GM12891 (cell line): ENCODE measurements at regions not wholly inside any gene's neighbourhood (a gene's known extent, or its start where the extent isn't known, plus 50 kb on each side); places are given as distances from the start of the nearest gene placed in this dataset.

Experiments used
- POLR2A ChIP-seq: IDR thresholded peaks from 2 replicates; pipeline ENCODE4 v1.6.1; 2011; ENCODE audit warnings: low read depth, low read length, control low read depth
- POLR2AphosphoS5 ChIP-seq: IDR thresholded peaks from 2 replicates; pipeline ENCODE4 v1.6.1; 2011; ENCODE audit warnings: low read depth, low read length, control low read depth
- SPI1 ChIP-seq: IDR thresholded peaks from 2 replicates; pipeline ENCODE4 v1.6.1; 2011; ENCODE audit warnings: low read depth, low read length, control low read depth
- TAF1 ChIP-seq: IDR thresholded peaks from 2 replicates; pipeline ENCODE4 v1.6.1; 2011; ENCODE audit warnings: low read depth, low read length, control low read depth

DNA sequence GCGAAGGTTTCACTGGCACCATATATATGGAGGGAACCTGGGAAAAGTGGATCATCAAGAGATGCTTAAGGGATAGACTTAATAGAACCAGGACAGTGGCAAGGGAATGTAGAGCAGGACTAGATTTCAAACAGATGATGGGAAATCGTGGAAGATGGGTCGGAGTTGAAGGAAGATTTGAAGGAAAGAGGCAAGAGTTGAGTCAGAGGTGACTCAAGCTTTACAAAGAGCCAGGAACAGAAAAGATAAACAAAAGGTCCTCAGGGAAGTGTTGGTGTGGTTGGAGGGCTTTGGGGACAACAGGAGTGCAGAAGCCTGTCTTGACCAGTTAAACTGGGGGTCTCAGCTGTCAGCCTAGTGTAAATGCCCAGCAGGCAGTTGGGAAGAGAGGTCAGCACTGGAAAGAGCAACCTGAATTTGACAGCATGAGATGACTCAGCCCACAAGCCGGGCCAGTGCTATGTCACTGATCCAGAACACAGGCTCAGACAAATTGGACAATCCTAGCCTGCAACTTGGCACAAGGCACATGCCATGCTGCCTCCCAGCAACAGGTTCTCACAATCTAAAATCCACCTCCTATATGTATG, 230.5 kb downstream of the IDS start:
- TF ChIP-seq POLR2A (no peak), POLR2AphosphoS5 (no peak), TAF1 (no peak), SPI1 (no peak)
